ENCODE measurements at regions not wholly inside any gene's neighbourhood (a gene's known extent, or its start where the extent isn't known, plus 50 kb on each side); places are given as distances from the start of the nearest gene placed in this dataset.

GRCh38 chr7:81427461-81427860 is 342.4 kb downstream of the HGF start:
- H3K4me3 Mint-ChIP-seq (ENCODE audit: low read depth): no peak overlapping the region
- no peaks in the 10 kb centered on the region for H3K9me3 Mint-ChIP-seq
- intact Hi-C loops (cut with micrococcal nuclease): no loop called here
- H3K36me3 Mint-ChIP-seq (ENCODE audit: low read depth): no peaks in the 10 kb centered on the region
- DNase-seq (ENCODE audit: low spot score): no peak
- no peak overlapping the region for H3K27ac Mint-ChIP-seq
- H3K4me1 Mint-ChIP-seq (ENCODE audit: low read depth): no peaks in the 10 kb centered on the region
- no peaks in the 10 kb centered on the region for H3K27me3 Mint-ChIP-seq (ENCODE audit: low read depth)

- intact Hi-C loops (cut with micrococcal nuclease): no loop called here
- Mint-ChIP-seq H3K9me3 (no peaks in the 10 kb centered on the region), H3K27me3 (ENCODE audit: low read depth) (no peaks in the 10 kb centered on the region), H3K4me1 (ENCODE audit: low read depth) (no peaks in the 10 kb centered on the region), H3K4me3 (ENCODE audit: low read depth) (no peak overlapping the region), H3K27ac (no peak overlapping the region), H3K36me3 (ENCODE audit: low read depth) (no peaks in the 10 kb centered on the region)
- DNase-seq (ENCODE audit: low spot score): no peak
Measured at GRCh38 chr7:81420526-81421226, 349.2 kb downstream of the HGF start.

GRCh38 chr7:81419731-81420130 is 350.1 kb downstream of the HGF start:
- no peaks in the 10 kb centered on the region for H3K27me3 Mint-ChIP-seq (ENCODE audit: low read depth)
- no peaks in the 10 kb centered on the region for H3K9me3 Mint-ChIP-seq
- no peaks in the 10 kb centered on the region for H3K36me3 Mint-ChIP-seq (ENCODE audit: low read depth)
- intact Hi-C loops (cut with micrococcal nuclease): no loop called here
- no peak overlapping the region for H3K4me3 Mint-ChIP-seq (ENCODE audit: low read depth)
- H3K4me1 Mint-ChIP-seq (ENCODE audit: low read depth): no peaks in the 10 kb centered on the region
- H3K27ac Mint-ChIP-seq: no peak overlapping the region
- no peak for DNase-seq (ENCODE audit: low spot score)

GRCh38 chr7:81416659-81417058 is 353.2 kb downstream of the HGF start:
- DNase-seq (ENCODE audit: low spot score): no peak
- H3K4me3 Mint-ChIP-seq (ENCODE audit: low read depth): no peak overlapping the region
- intact Hi-C loops (cut with micrococcal nuclease): no loop called here
- H3K36me3 Mint-ChIP-seq (ENCODE audit: low read depth): no peaks in the 10 kb centered on the region
- H3K27ac Mint-ChIP-seq: no peak overlapping the region
- no peaks in the 10 kb centered on the region for H3K9me3 Mint-ChIP-seq
- H3K27me3 Mint-ChIP-seq (ENCODE audit: low read depth): no peaks in the 10 kb centered on the region
- no peaks in the 10 kb centered on the region for H3K4me1 Mint-ChIP-seq (ENCODE audit: low read depth)

- Mint-ChIP-seq H3K9me3 (peaks cover 4% of the 10 kb centered on the region), H3K4me1 (ENCODE audit: low read depth) (no peaks in the 10 kb centered on the region), H3K4me3 (ENCODE audit: low read depth) (no peak overlapping the region), H3K27ac (no peak overlapping the region), H3K36me3 (ENCODE audit: low read depth) (no peaks in the 10 kb centered on the region), H3K27me3 (ENCODE audit: low read depth) (no peaks in the 10 kb centered on the region)
- DNase-seq (ENCODE audit: low spot score): no peak
- intact Hi-C loops (cut with micrococcal nuclease): no loop called here
Measured at GRCh38 chr7:81415181-81415580, 354.7 kb downstream of the HGF start.

- Mint-ChIP-seq H3K4me1 (ENCODE audit: low read depth) (no peaks in the 10 kb centered on the region), H3K27ac (no peak overlapping the region), H3K27me3 (ENCODE audit: low read depth) (no peaks in the 10 kb centered on the region), H3K9me3 (peaks cover 4% of the 10 kb centered on the region), H3K36me3 (ENCODE audit: low read depth) (no peaks in the 10 kb centered on the region), H3K4me3 (ENCODE audit: low read depth) (no peak overlapping the region)
- intact Hi-C loops (cut with micrococcal nuclease): no loop called here
- no peak for DNase-seq (ENCODE audit: low spot score)
Measured at GRCh38 chr7:81414411-81414810, 355.4 kb downstream of the HGF start.

- Mint-ChIP-seq H3K4me1 (ENCODE audit: low read depth) (no peaks in the 10 kb centered on the region), H3K36me3 (ENCODE audit: low read depth) (no peaks in the 10 kb centered on the region)
Measured at GRCh38 chr7:81410471-81411117, 359.3 kb downstream of the HGF start.

GRCh38 chr7:81408728-81409127 is 361.1 kb downstream of the HGF start:
- H3K36me3 Mint-ChIP-seq (ENCODE audit: low read depth): no peaks in the 10 kb centered on the region
- intact Hi-C loops (cut with micrococcal nuclease): no loop called here
- H3K27me3 Mint-ChIP-seq (ENCODE audit: low read depth): no peaks in the 10 kb centered on the region
- H3K27ac Mint-ChIP-seq: no peak overlapping the region
- DNase-seq (ENCODE audit: low spot score): no peak
- H3K4me1 Mint-ChIP-seq (ENCODE audit: low read depth): no peaks in the 10 kb centered on the region
- peaks cover 4% of the 10 kb centered on the region for H3K9me3 Mint-ChIP-seq
- no peak overlapping the region for H3K4me3 Mint-ChIP-seq (ENCODE audit: low read depth)

More at GRCh38 chr7:81410471-81411117, 359.3 kb downstream of the HGF start:
- Mint-ChIP-seq H3K4me3 (ENCODE audit: low read depth) (no peak overlapping the region), H3K27ac (no peak overlapping the region), H3K9me3 (peaks cover 4% of the 10 kb centered on the region), H3K27me3 (ENCODE audit: low read depth) (no peaks in the 10 kb centered on the region)
- intact Hi-C loops (cut with micrococcal nuclease): no loop called here
- no peak for DNase-seq (ENCODE audit: low spot score)

- H3K4me1 Mint-ChIP-seq (ENCODE audit: low read depth): no peaks in the 10 kb centered on the region
- intact Hi-C loops (cut with micrococcal nuclease): no loop called here
Measured at GRCh38 chr7:81407094-81407493, 362.8 kb downstream of the HGF start.

GRCh38 chr7:81404669-81405068 is 365.2 kb downstream of the HGF start:
- no peak overlapping the region for H3K4me3 Mint-ChIP-seq (ENCODE audit: low read depth)
- H3K27me3 Mint-ChIP-seq (ENCODE audit: low read depth): no peaks in the 10 kb centered on the region
- H3K36me3 Mint-ChIP-seq (ENCODE audit: low read depth): no peaks in the 10 kb centered on the region
- no peak overlapping the region for H3K27ac Mint-ChIP-seq
- H3K9me3 Mint-ChIP-seq: no peaks in the 10 kb centered on the region
- intact Hi-C loops (cut with micrococcal nuclease): no loop called here
- DNase-seq (ENCODE audit: low spot score): no peak
- H3K4me1 Mint-ChIP-seq (ENCODE audit: low read depth): no peaks in the 10 kb centered on the region

More at GRCh38 chr7:81407094-81407493, 362.8 kb downstream of the HGF start:
- Mint-ChIP-seq H3K9me3 (peaks cover 4% of the 10 kb centered on the region), H3K36me3 (ENCODE audit: low read depth) (no peaks in the 10 kb centered on the region), H3K27me3 (ENCODE audit: low read depth) (no peaks in the 10 kb centered on the region), H3K4me3 (ENCODE audit: low read depth) (no peak overlapping the region), H3K27ac (no peak overlapping the region)
- DNase-seq (ENCODE audit: low spot score): no peak

GRCh38 chr7:81402227-81402626 is 367.6 kb downstream of the HGF start:
- intact Hi-C loops (cut with micrococcal nuclease): no loop called here
- no peak overlapping the region for H3K4me3 Mint-ChIP-seq (ENCODE audit: low read depth)
- H3K4me1 Mint-ChIP-seq (ENCODE audit: low read depth): no peaks in the 10 kb centered on the region
- no peaks in the 10 kb centered on the region for H3K27me3 Mint-ChIP-seq (ENCODE audit: low read depth)
- H3K9me3 Mint-ChIP-seq: peaks cover 2% of the 10 kb centered on the region
- no peaks in the 10 kb centered on the region for H3K36me3 Mint-ChIP-seq (ENCODE audit: low read depth)
- no peak overlapping the region for H3K27ac Mint-ChIP-seq
- no peak for DNase-seq (ENCODE audit: low spot score)

- DNase-seq (ENCODE audit: low spot score): no peak
- peaks cover 2% of the 10 kb centered on the region for H3K9me3 Mint-ChIP-seq
- H3K4me3 Mint-ChIP-seq (ENCODE audit: low read depth): no peak overlapping the region
- no peak overlapping the region for H3K27ac Mint-ChIP-seq
- intact Hi-C loops (cut with micrococcal nuclease): no loop called here
- H3K4me1 Mint-ChIP-seq (ENCODE audit: low read depth): no peaks in the 10 kb centered on the region
- no peaks in the 10 kb centered on the region for H3K27me3 Mint-ChIP-seq (ENCODE audit: low read depth)
- no peaks in the 10 kb centered on the region for H3K36me3 Mint-ChIP-seq (ENCODE audit: low read depth)
Measured at GRCh38 chr7:81399471-81399870, 370.4 kb downstream of the HGF start.

- H3K27ac Mint-ChIP-seq: no peak overlapping the region
- H3K27me3 Mint-ChIP-seq (ENCODE audit: low read depth): no peaks in the 10 kb centered on the region
- no peaks in the 10 kb centered on the region for H3K36me3 Mint-ChIP-seq (ENCODE audit: low read depth)
- DNase-seq (ENCODE audit: low spot score): no peak
- H3K4me3 Mint-ChIP-seq (ENCODE audit: low read depth): no peak overlapping the region
- H3K9me3 Mint-ChIP-seq: no peaks in the 10 kb centered on the region
- intact Hi-C loops (cut with micrococcal nuclease): no loop called here
- H3K4me1 Mint-ChIP-seq (ENCODE audit: low read depth): no peaks in the 10 kb centered on the region
Measured at GRCh38 chr7:81394029-81394428, 375.8 kb downstream of the HGF start.
